HG02885 (cell line): ENCODE measurements at regions not wholly inside any gene's neighbourhood (a gene's known extent, or its start where the extent isn't known, plus 50 kb on each side); places are given as distances from the start of the nearest gene placed in this dataset.

Experiments
- ATAC-seq: cut with Tn5 transposase; IDR thresholded peaks from one replicate; pipeline ENCODE4 v1.9.1; 2021; ENCODE audit warnings: mild to moderate bottlenecking; ENCODE audit not compliant: unreplicated experiment, poor library complexity

GRCh38 chr13:34793301-34793700 is 148.8 kb upstream of the NBEA start:
- ATAC-seq = no peak

DNA sequence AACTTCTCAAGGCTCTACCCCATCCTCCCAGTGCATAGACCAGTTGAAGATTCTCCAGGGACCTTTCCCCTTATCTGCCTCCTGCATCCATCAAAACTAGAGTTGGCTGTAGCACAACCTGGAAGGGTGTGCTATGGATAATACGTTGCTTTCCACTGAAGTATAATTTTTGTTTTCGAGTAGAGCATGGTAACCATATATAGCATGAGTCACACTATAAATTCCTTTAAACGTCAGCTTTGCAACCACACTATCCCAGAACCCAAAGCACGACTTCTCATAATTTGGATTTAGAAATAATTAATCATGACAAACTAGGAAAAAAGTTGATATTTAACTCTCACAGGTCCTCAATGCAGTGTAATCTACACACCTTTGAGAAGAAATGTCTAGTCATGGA is 138.3 kb upstream of the NBEA start:
- ATAC-seq = no peak

DNA sequence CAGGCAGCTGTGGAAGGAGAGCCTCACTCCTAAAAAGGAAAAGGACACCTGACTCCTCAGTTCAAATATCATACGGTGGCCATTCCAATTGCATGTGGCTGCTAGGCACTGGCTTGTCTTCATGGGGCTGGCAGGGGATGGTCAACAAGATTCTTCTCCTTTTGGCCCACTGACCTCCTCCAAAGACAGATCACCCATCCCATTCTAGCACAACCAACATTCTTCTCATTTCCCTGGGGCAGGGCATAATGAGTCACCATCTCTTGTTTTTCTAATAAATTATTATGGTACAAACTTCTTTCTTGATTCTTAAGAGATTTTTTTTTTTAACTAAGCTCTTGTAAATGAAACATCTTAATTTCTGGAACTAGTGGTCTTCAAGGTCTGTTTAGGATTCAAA is 136.7 kb upstream of the NBEA start:
- ATAC-seq = no peak

GRCh38 chr13:34808649-34809048 is 133.4 kb upstream of the NBEA start:
- ATAC-seq = no peak

GRCh38 chr13:34810996-34811395 is 131.1 kb upstream of the NBEA start:
- no peak for ATAC-seq

DNA sequence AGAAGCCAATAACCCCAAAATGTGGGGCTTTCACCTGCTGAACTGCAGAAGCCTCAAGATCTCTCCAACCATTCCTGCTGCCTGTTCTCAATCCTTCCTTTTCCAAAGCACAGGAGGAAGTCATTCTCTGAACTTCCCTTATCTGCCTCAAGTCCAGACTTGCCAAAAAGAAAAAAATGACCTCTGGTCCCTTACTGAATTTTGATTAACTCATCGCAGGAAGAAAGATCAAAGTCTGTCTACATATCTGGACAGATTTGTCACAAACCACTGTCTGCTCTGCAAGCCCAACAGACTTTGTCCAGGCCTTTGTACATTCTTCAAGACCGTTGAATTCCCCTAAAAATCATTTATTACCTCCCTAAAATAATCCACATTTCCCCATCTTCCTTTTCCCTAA is 126.5 kb upstream of the NBEA start:
- no peak for ATAC-seq

DNA sequence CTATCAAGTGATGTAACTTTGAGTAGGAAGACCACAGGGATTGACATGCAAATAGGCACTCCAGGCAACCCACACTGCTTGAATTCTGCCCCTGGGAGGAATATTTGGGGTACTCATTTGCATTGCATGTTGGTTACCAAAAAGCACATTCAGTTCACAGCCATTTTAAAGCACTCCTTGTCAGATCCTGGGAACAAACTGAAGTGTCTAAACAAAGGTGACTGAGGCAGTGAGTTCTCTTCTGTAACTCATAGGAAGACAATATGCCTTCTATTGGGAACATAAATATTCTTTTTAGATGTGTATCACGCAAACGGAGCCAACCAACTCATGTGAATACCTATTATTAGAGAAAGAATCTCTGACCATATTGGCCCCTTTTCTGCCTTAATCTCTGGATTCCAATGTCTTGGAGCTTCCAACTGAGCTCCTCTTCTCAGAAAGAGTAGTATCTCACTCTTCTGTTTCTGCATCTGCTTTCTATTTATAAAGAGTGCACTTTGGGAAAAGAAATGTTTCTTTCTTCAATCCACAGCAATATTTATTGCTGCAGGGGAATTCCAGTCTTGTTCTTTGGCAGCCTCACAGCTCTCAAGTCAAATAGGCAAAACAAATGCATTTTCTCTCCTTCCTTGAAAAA is 125.7 kb upstream of the NBEA start:
- ATAC-seq = no peak

GRCh38 chr13:34816908-34817665 is 125.0 kb upstream of the NBEA start:
- ATAC-seq = no peak

- ATAC-seq = no peak
Measured at GRCh38 chr13:34822650-34823049, 119.4 kb upstream of the NBEA start.

GRCh38 chr13:34826432-34826831 is 115.6 kb upstream of the NBEA start:
- ATAC-seq = no peak

DNA sequence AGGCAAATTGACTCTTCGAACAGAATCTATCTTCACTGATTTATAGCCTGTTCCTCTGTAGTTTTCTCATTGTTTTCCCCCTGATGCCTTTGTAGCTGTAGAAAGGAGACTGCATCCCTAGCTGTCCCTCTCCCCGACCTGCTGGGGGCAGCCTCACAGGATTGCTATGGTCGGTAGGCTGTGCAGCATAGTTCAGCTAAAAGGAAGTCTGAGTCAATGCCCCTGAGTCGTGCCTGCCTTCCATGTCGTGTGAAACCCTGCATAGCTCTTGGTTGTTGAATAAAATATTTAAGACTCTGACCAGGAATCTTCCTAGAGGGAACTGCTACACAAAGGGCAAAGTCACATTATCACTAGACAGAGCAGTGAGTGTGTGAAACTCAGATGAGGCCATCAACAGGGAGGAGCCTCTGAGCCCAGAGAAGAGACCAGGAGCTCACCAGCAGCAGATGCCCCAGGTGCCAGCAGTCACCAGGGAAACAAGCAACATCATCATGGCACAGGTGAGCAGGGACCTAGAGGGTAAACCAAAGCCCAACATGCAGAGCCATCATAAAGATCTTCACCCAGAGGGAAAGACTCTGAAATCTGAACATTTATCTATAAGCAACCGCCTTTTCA is 108.4 kb upstream of the NBEA start:
- ATAC-seq = no peak

- ATAC-seq = peak; percentile 64
Measured at GRCh38 chr13:34842466-34842865, 99.6 kb upstream of the NBEA start.

GRCh38 chr13:34847766-34848165 is 94.3 kb upstream of the NBEA start:
- no peak for ATAC-seq

- ATAC-seq = no peak
Measured at GRCh38 chr13:34849406-34849805, 92.7 kb upstream of the NBEA start.

DNA sequence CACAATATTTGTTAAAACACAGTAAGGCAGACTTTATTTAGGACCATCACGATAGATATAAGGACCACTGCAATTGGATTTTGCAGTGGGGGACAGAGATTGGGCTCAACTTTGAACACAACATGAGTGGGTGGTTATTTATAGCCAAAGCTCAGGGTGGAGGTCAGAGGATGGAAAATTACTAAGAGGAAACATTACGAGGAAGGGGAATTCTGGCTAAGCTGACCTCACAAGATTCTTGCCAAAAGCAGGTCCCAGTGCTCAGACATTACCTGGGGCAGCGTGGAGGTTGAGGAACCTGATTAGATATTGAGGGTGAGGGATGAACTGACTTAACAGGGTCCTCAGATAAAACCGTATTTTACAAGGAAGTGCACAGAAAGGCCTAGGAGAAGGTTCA is 88.9 kb upstream of the NBEA start:
- ATAC-seq = no peak

DNA sequence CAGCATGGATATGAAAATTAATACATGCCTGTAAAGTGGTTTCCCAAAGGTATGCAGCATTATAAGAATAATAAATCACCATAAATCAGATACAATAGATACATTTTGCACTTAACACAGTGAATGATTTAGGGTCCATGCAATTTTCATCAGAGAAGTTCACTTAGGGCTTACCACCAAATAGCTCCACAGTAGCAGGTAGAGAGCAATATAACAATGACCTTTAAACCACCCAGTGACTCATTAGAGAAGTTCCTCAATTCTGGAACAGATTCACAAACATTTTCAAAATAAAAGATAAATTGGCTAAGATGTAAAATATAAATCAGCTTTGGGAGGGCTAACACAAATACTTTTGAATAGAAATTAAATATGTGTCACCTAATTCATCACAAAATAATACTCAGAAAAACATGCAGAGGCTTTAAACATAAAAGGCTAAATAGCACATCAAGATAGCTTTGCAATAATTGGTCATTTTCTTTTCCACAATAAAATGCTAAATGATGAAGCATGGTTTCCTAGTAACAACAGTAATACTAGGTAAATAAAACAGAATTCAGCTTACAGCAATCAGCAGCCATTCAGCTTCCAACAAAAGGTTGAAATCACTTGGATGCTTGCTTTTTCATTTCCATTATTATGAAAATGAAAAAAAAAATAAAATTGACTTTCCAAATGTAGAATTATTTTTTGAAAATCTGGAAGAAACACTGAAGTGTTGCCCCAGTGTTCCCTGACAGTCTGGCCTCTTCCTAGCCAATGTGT is 84.3 kb upstream of the NBEA start:
- no peak for ATAC-seq

GRCh38 chr13:34862311-34862710 is 79.8 kb upstream of the NBEA start:
- no peak for ATAC-seq

GRCh38 chr13:34862716-34863115 is 79.4 kb upstream of the NBEA start:
- ATAC-seq = no peak

DNA sequence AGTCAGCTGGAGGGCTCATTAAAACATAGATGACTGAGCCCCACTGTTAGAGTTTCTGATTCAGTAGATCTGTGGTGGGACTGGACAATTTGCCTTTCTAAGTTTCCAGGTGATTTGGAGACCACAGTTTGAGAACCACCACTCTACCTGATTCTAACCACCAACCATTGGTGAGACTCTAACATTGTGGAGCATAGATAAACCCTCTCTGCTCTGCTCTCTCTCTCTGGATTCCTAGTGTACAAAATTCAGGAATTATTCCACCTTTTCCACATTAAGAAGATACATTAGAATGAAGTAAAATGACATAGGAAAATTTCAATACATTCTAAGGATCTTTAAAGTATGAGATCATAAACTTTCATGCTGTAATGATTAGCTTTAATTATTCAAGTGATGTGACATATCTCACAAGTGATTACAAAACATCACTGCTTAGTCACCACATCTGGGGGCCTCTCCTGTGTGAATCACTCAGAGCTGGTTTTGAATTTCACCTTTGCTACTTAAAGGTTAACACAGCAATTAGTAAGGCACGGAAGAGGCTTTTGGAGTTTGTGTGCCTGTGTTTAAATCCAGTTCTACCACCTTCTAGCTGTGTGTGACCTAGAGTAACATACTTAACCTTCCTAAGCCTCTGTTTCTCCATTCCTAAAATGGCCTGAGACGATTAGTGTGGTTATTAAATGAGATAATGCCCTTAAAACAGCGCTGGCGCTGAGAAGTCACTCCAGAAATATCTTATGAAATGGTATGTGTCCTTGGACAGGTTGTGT is 78.5 kb upstream of the NBEA start:
- no peak for ATAC-seq

DNA sequence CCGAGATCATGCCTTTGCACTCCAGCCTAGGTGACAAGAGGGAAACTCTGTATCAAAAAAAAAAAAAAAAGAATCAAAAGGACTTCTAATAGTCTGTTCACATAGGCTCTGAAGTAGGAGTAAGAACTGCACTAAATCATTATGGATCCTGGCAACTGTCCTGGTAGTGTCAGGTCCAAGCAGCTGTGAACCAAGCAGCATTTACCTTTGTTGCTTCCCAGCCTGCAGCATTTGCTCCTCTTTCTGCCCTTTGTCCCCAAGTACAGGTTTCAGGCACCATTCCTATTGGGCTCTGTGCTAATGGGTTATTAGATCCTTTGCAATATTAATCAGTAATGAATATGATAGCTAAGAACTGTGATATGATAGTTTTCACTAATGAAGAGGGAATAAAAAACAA is 77.4 kb upstream of the NBEA start:
- ATAC-seq = no peak
